ENCODE measurements at regions not wholly inside any gene's neighbourhood (a gene's known extent, or its start where the extent isn't known, plus 50 kb on each side); places are given as distances from the start of the nearest gene placed in this dataset.

DNA sequence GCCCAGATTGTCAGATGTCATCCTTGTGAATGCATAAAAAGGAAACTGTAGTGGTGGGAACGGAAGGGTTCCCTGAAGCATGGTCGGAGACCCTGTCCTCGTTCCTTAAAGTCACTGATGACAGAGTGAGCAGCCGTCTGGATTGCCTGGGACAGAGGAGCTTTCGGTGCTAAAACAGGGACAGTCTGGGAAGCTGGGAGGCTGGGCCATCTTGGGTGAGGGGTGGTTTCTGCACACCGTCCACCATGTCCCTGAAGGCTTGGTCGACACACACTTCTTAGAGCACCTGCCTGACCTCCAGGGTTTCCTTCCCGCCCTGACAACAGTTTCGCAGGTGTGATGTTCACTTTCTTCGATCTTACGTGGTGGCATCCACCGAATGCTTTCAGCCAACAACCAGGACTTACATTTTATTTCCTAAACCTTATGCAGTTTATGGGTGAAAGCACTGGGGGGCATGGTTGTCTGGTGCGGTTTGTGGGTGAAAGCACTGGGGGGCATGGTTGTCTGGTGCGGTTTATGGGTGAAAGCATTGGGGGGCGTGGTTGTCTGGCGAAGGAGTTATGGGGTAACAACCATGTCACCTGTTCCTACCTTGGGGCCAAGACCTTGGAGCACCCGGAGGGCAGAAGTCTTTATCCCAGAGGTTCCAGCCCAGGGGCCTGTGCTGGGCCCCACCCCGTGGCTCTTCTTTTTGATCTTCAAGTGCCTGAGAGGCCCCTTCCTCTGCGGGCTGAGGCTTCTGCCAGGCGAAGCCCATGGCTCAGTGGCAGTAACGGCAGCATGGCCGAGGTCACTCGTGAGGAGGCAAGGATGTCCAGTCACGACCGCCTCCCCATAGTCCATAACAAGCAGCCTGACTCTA, 81.7 kb upstream of the FRMD1 start:
- TF ChIP-seq, protein P1, sequence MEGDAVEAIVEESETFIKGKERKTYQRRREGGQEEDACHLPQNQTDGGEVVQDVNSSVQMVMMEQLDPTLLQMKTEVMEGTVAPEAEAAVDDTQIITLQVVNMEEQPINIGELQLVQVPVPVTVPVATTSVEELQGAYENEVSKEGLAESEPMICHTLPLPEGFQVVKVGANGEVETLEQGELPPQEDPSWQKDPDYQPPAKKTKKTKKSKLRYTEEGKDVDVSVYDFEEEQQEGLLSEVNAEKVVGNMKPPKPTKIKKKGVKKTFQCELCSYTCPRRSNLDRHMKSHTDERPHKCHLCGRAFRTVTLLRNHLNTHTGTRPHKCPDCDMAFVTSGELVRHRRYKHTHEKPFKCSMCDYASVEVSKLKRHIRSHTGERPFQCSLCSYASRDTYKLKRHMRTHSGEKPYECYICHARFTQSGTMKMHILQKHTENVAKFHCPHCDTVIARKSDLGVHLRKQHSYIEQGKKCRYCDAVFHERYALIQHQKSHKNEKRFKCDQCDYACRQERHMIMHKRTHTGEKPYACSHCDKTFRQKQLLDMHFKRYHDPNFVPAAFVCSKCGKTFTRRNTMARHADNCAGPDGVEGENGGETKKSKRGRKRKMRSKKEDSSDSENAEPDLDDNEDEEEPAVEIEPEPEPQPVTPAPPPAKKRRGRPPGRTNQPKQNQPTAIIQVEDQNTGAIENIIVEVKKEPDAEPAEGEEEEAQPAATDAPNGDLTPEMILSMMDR (IDR thresholded peaks at IDR 0.05) = no peak
- no peak for TF ChIP-seq POLR2A (IDR thresholded peaks at IDR 0.05)
